HCT116 (cell line): ENCODE measurements at regions not wholly inside any gene's neighbourhood (a gene's known extent, or its start where the extent isn't known, plus 50 kb on each side); places are given as distances from the start of the nearest gene placed in this dataset.

Experiments used
- ATAC-seq: fragments of 200-7000 bp; cut with Tn5 transposase; 2 replicates; pipeline ENCODE4 v1.9.1; 2020; ENCODE audit warnings: mild to moderate bottlenecking, moderate library complexity
- BruUV-seq: library from RNA; stranded (reverse); fragments of 400-500 nt; replicated peaks from 2 replicates; lab custom pipeline; 2021; lab: Mats Ljungman, UMichigan
- CTCF ChIA-PET: fragments of 300-600 bp; sonication (Branson Sonifier 250); formaldehyde crosslinking; loops from one replicate; lab custom pipeline; 2021; ENCODE audit warnings: antibody characterized with exemption; lab: Charles Lee
- POLR2A ChIA-PET: fragments of 300-600, 350-600 bp; sonication (Branson Sonifier 250); formaldehyde crosslinking; loops from one replicate; lab custom pipeline; 2021; ENCODE audit warnings: antibody characterized with exemption; lab: Charles Lee
- RAD21 ChIA-PET, 2 experiments: fragments of 300-600 bp; sonication (Branson Sonifier 250); formaldehyde crosslinking; loops; one replicate each; lab custom pipeline; 2023; ENCODE audit warnings: low total read pairs in 2 of 2; ENCODE audit not compliant: uncharacterized antibody in 2 of 2, unreplicated experiment in 2 of 2, low non-redundant PET in 1 of 2; lab: Charles Lee
- DNase-seq: peaks from one replicate; pipeline ENCODE4 v3.0.0-alpha.2; 2010; ENCODE audit warnings: low read depth, low spot score
- H2AFZ ChIP-seq: fragments of 200-600 bp; shearing (Covaris generic), sonication (generic); 2 replicates; pipeline ENCODE4 v1.6.1; 2017; ENCODE audit warnings: low read depth, mixed run types, mixed read lengths, antibody characterized with exemption, low read length; ENCODE audit not compliant: poor library complexity, severe bottlenecking
- H3K27ac ChIP-seq: 2 replicates; pipeline ENCODE4 v1.5.1; 2012; ENCODE audit warnings: low read depth, low read length
- H3K27me3 ChIP-seq: fragments of 200-600 bp; sonication (generic); 2 replicates; pipeline ENCODE4 v1.6.1; 2016; ENCODE audit warnings: mixed run types, low read length, mixed read lengths; ENCODE audit not compliant: insufficient read depth
- H3K36me3 ChIP-seq, 2 experiments: fragments of 200-500 bp in 1 of 2; fragments of 200-600 bp in 1 of 2; sonication (Bioruptor generic) in 1 of 2; sonication (generic) in 1 of 2; 2 replicates each; pipeline versions ENCODE4 v1.5.1 to v1.6.1; 2014 to 2016; ENCODE audit warnings: low read length in 2 of 2, inconsistent platforms in 1 of 2, mixed read lengths in 1 of 2, mixed run types in 1 of 2; ENCODE audit not compliant: insufficient read depth in 2 of 2, control insufficient read depth in 1 of 2
- H3K4me1 ChIP-seq, 2 experiments: fragments of 200-600 bp in 1 of 2; sonication (generic) in 1 of 2; 2 replicates each; pipeline versions ENCODE4 v1.5.1 to v1.6.1; 2012 to 2017; ENCODE audit warnings: low read length in 2 of 2, inconsistent platforms in 1 of 2, mild to moderate bottlenecking in 1 of 2, mixed read lengths in 1 of 2, mixed run types in 1 of 2, moderate library complexity in 1 of 2; ENCODE audit not compliant: insufficient read depth in 2 of 2, control insufficient read depth in 1 of 2
- H3K4me2 ChIP-seq: fragments of 200-600 bp; sonication (generic); 2 replicates; pipeline ENCODE4 v1.6.1; 2017; ENCODE audit warnings: mixed run types, low read length, mixed read lengths
- H3K4me3 ChIP-seq, 2 experiments: fragments of 200-600 bp in 1 of 2; sonication (generic) in 1 of 2; replicated peaks in 1 of 2; 2 replicates each; pipeline ENCODE4 v1.5.1; 2011 to 2016; ENCODE audit warnings: low read length in 2 of 2, control low read depth in 1 of 2, low read depth in 1 of 2, mild to moderate bottlenecking in 1 of 2, mixed read lengths in 1 of 2, mixed run types in 1 of 2
- H3K79me2 ChIP-seq: fragments of 200-600 bp; sonication (generic); 2 replicates; pipeline ENCODE4 v1.6.1; 2017; ENCODE audit warnings: mild to moderate bottlenecking, mixed run types, low read length, moderate library complexity, mixed read lengths; ENCODE audit not compliant: insufficient read depth
- H3K9ac ChIP-seq: fragments of 200-600 bp; sonication (generic); 2 replicates; pipeline ENCODE4 v1.6.1; 2016; ENCODE audit warnings: low read length, mixed read lengths
- H3K9me2 ChIP-seq: fragments of 200-600 bp; sonication (generic), shearing (Covaris generic); 2 replicates; pipeline ENCODE4 v1.6.1; 2017; ENCODE audit warnings: mixed run types, mild to moderate bottlenecking, moderate library complexity; ENCODE audit not compliant: insufficient read depth
- H3K9me3 ChIP-seq, 2 experiments: fragments of 200-500 bp in 1 of 2; fragments of 200-600 bp in 1 of 2; sonication (Bioruptor generic) in 1 of 2; sonication (generic) in 1 of 2; 2 replicates each; pipeline ENCODE4 v1.6.1; 2014 to 2017; ENCODE audit warnings: low read length in 2 of 2, mixed read lengths in 2 of 2, inconsistent platforms in 1 of 2, low read depth in 1 of 2, mild to moderate bottlenecking in 1 of 2, mixed run types in 1 of 2, moderate library complexity in 1 of 2; ENCODE audit not compliant: control insufficient read depth in 1 of 2, insufficient read depth in 1 of 2
- H4K20me1 ChIP-seq: fragments of 200-600 bp; sonication (generic), shearing (Covaris generic); 2 replicates; pipeline ENCODE4 v1.6.1; 2017; ENCODE audit warnings: mixed run types, mild to moderate bottlenecking, moderate library complexity; ENCODE audit not compliant: insufficient read depth
- CBX3 ChIP-seq: IDR thresholded peaks from 2 replicates; pipeline ENCODE4 v1.6.1; 2012; ENCODE audit warnings: low read depth
- CTCF ChIP-seq, 3 experiments: fragments of 200-600 bp in 1 of 3; sonication (generic) in 1 of 3; IDR thresholded peaks in 2 of 3; conservative IDR thresholded peaks in 1 of 3; 2 replicates each; pipeline ENCODE4 v1.5.1; 2012 to 2017; ENCODE audit warnings: low read depth in 2 of 3, low read length in 2 of 3, antibody characterized with exemption in 1 of 3, borderline replicate concordance in 1 of 3, control low read depth in 1 of 3, mild to moderate bottlenecking in 1 of 3, mixed read lengths in 1 of 3, mixed run types in 1 of 3, moderate library complexity in 1 of 3; ENCODE audit not compliant: insufficient read depth in 1 of 3
- EGR1 ChIP-seq: IDR thresholded peaks from 2 replicates; pipeline ENCODE4 v1.6.1; 2012; ENCODE audit warnings: low read depth
- SP1 ChIP-seq: IDR thresholded peaks from 2 replicates; pipeline ENCODE4 v1.6.1; 2012; ENCODE audit warnings: low read depth
- TCF7L2 ChIP-seq: IDR thresholded peaks from 2 replicates; pipeline ENCODE4 v1.7.0; 2011; ENCODE audit warnings: borderline replicate concordance, inconsistent platforms; ENCODE audit not compliant: insufficient read depth, insufficient read length; ENCODE audit errors: extremely low read depth
- ZBTB33 ChIP-seq: IDR thresholded peaks from 2 replicates; pipeline ENCODE4 v1.6.1; 2011; ENCODE audit warnings: mild to moderate bottlenecking, low read length, moderate library complexity; ENCODE audit not compliant: insufficient replicate concordance; ENCODE audit errors: extremely low read depth
- intact Hi-C: fragments of 100-400 bp; cut with micrococcal nuclease; formaldehyde crosslinking; loops from 2 replicates; pipeline ENCODE4 v1.10.0; 2022

GRCh38 chr10:64546073-64546472 is 1024.9 kb downstream of the REEP3 start (continued):
- no peak for TF ChIP-seq TCF7L2
- TF ChIP-seq EGR1 = no peak

DNA sequence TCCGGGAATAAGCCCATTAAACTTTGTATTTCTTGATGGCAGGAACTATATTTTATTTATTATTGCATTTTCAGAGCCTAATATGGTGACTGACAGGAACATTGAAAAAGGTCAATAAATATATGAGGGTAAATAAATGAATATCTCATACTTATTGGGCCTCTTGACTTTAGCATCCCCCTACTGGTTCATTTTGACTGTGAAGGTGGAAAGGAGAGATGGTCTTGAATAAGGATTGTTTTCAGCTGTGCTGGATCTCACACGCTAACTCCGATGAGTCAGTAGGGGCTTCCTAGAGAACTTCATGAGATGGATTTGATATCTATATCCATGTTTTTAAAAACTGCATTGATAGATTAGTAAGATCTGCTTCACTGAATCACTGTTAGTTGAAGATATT is 1026.0 kb downstream of the REEP3 start:
- no peak for TF ChIP-seq SP1
- no peak for TF ChIP-seq CBX3
- no peak for TF ChIP-seq ZBTB33
- peak in 1 of 3 experiments; percentile 25; a peak in 1 of 6 replicates for TF ChIP-seq CTCF (IDR thresholded peaks at IDR 0.05 in 2 of 3, conservative IDR thresholded peaks at IDR 0.05 in 1 of 3; ENCODE audit: borderline replicate concordance in 1 of 3, insufficient read depth in 1 of 3, low read depth in 2 of 3, low read length in 2 of 3)
- TF ChIP-seq, all 23 proteins: peak for 1
- ChIA-PET RAD21 (no interaction called here), POLR2A (no interaction called here), CTCF (no interaction called here)
- Histone ChIP-seq H3K4me3 (no peak overlapping the region), H3K27me3 (no peaks in the 10 kb centered on the region), H4K20me1 (no peaks in the 10 kb centered on the region), H3K9me2 (no peaks in the 10 kb centered on the region), H2AFZ (no peak overlapping the region), H3K4me2 (no peak overlapping the region), H3K4me1 (no peaks in the 10 kb centered on the region), H3K9me3 (no peaks in the 10 kb centered on the region), H3K27ac (no peak overlapping the region), H3K79me2 (no peaks in the 10 kb centered on the region), H3K36me3 (no peaks in the 10 kb centered on the region), H3K9ac (no peak overlapping the region)
- BruUV-seq = no TSS peak
- ATAC-seq (no peak), DNase-seq (no peak)
- intact Hi-C loops = no loop called here
